ENCODE measurements at regions not wholly inside any gene's neighbourhood (a gene's known extent, or its start where the extent isn't known, plus 50 kb on each side); places are given as distances from the start of the nearest gene placed in this dataset.

GRCh38 chr2:236975766-236976165 is 109.9 kb upstream of the COPS8 start:
- TF ChIP-seq CTCF (IDR thresholded peaks at IDR 0.05) (no peak), POLR2A (IDR thresholded peaks at IDR 0.05) (no peak)

Data from body of pancreas (tissue), 4 donors.